ENCODE measurements at regions not wholly inside any gene's neighbourhood (a gene's known extent, or its start where the extent isn't known, plus 50 kb on each side); places are given as distances from the start of the nearest gene placed in this dataset.

DNA sequence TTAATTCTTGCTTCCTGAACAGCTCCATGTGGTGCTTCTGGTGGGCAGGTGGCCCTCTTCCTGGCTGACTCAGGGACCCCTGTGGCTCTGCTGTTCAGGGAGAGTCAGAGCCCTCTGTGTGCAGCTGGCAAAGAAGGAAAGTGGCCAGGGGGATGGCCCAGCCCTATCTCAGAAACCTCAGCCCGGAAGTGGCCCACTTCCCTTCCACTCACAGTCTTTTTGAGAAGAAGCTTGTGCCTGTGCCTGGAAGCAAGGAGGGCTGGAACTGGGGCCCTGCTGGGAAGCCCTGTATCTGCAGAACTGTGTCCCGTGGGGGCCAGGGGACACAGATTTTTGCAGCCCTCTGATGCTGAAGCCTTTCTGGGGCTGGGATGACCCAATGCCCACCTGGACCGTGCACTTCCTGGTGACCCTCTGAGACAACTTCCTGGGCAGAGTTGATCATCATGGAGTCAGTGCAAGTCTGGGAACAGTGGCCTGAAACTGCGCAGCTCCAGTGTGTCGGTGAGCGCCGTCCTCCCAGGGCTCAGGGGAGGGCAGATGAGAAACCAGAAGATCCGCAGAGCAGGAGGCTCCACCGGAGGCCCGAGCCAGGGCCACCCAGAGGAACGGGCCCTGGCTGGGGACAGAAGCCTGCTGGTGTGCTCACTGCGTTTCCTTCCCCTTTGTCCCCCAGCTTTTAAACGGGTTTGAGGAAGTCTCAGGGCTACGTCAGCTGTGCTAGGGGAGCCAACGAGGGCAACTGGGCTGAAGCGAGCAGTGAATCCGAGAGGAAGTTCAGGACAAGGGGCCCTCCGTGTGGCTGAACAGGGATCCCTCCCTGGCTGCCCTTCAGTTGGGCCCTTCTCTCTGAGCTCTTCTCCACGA is 217.4 kb upstream of the RTL1 start:
- TF ChIP-seq, protein P1, sequence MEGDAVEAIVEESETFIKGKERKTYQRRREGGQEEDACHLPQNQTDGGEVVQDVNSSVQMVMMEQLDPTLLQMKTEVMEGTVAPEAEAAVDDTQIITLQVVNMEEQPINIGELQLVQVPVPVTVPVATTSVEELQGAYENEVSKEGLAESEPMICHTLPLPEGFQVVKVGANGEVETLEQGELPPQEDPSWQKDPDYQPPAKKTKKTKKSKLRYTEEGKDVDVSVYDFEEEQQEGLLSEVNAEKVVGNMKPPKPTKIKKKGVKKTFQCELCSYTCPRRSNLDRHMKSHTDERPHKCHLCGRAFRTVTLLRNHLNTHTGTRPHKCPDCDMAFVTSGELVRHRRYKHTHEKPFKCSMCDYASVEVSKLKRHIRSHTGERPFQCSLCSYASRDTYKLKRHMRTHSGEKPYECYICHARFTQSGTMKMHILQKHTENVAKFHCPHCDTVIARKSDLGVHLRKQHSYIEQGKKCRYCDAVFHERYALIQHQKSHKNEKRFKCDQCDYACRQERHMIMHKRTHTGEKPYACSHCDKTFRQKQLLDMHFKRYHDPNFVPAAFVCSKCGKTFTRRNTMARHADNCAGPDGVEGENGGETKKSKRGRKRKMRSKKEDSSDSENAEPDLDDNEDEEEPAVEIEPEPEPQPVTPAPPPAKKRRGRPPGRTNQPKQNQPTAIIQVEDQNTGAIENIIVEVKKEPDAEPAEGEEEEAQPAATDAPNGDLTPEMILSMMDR (IDR thresholded peaks at IDR 0.05): no peak
- peak; percentile 18 for TF ChIP-seq POLR2A (IDR thresholded peaks at IDR 0.05)

Data from right lobe of liver (tissue), 4 donors.